D721Med (cell line): ENCODE measurements at regions not wholly inside any gene's neighbourhood (a gene's known extent, or its start where the extent isn't known, plus 50 kb on each side); places are given as distances from the start of the nearest gene placed in this dataset.

Experiments used
- DNase-seq: peaks from one replicate; pipeline ENCODE4 v3.0.0; 2011; ENCODE audit warnings: low spot score; ENCODE audit not compliant: insufficient read length
- FAIRE-seq: peaks from 2 replicates; lab custom pipeline; 2011; peaks lifted over from hg19 to GRCh38; lab: Jason Lieb, UNC
- CTCF ChIP-seq: IDR thresholded peaks from 2 replicates; pipeline ENCODE4 v1.5.1; 2012; ENCODE audit warnings: mild to moderate bottlenecking, control low read depth; ENCODE audit not compliant: insufficient read depth; ENCODE audit errors: missing control alignments

GRCh38 chr1:217067642-217068041 lies 344.4 kb upstream of the ESRRG start:
- DNase-seq (no peak), FAIRE-seq (peak; percentile 35)
- TF ChIP-seq CTCF = no peak

- FAIRE-seq (no peak), DNase-seq (no peak)
- TF ChIP-seq CTCF = no peak
These were observed 343.6 kb upstream of the ESRRG start for GRCh38 chr1:217066794-217067193.

GRCh38 chr1:217063172-217063908 lies 340.1 kb upstream of the ESRRG start:
- TF ChIP-seq CTCF = no peak
- FAIRE-seq (no peak), DNase-seq (no peak)

GRCh38 chr1:217062586-217062985 lies 339.4 kb upstream of the ESRRG start:
- DNase-seq (no peak), FAIRE-seq (no peak)

GRCh38 chr1:217059401-217059800 lies 336.2 kb upstream of the ESRRG start:
- no peak for DNase-seq
- FAIRE-seq = no peak
- no peak for TF ChIP-seq CTCF

More at GRCh38 chr1:217062586-217062985, 339.4 kb upstream of the ESRRG start:
- TF ChIP-seq CTCF = no peak

GRCh38 chr1:217053676-217054075 lies 330.4 kb upstream of the ESRRG start:
- FAIRE-seq = no peak
- no peak for TF ChIP-seq CTCF

GRCh38 chr1:217052626-217053025 lies 329.4 kb upstream of the ESRRG start:
- DNase-seq = no peak
- no peak for TF ChIP-seq CTCF
- FAIRE-seq = no peak

More at GRCh38 chr1:217053676-217054075, 330.4 kb upstream of the ESRRG start:
- DNase-seq = no peak
